NCI-H146 treated with DMSO at 0.1 percent for 48 hours (cell line): ENCODE measurements at regions not wholly inside any gene's neighbourhood (a gene's known extent, or its start where the extent isn't known, plus 50 kb on each side); places are given as distances from the start of the nearest gene placed in this dataset.
"Not testable (repeated sequence)": the region's sequence is repeated elsewhere in the genome, so short reads cannot be mapped to it uniquely, and the experiment has no call there.

Experiments
- DNase-seq: peaks from one replicate; lab custom pipeline; 2025; ENCODE audit not compliant: unreplicated experiment; lab: John Stamatoyannopoulos, UW

DNA sequence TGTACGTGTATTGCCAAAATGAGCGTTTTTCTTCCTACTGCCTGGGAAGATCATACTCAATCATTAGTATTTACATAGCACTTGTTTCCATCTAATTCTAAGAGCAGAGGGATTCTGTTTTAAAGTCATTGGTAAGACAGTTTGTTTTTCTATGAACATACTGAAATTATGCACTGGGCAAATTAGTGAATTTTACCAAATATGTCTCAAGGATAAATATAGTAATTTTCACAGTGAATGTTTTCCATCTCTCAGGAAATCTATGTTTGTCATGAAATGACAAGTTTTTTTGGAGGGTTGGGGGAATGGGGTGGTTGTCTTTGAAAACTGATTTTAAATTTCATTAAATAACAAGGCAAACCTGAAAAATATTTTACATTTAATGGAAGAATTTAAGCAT lies 441.3 kb upstream of the ARRDC3 start:
- no peak for DNase-seq

GRCh38 chr5:91820874-91821273 lies 437.8 kb upstream of the ARRDC3 start:
- DNase-seq: no peak

GRCh38 chr5:91816681-91817080 lies 433.6 kb upstream of the ARRDC3 start:
- DNase-seq: no peak

DNA sequence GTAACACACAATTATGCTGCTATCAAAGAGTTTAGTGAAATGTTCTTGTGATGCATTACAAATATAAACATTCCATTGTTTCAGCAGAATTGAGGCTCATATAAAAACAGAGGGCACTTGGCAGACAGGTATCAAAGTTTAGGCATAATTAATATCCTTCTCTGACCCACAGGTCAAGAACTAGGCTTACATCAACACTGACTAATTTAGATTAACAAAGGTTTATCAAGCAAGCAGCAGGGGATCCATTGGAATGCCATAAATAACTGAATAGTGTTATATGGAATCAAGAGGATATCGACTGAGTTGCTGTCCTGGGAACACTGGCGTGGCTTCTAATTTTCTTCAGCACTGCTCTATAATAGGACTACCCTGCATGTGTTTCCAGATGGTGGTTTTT lies 414.5 kb upstream of the ARRDC3 start:
- DNase-seq: no peak

GRCh38 chr5:91794856-91795548 lies 411.9 kb upstream of the ARRDC3 start:
- DNase-seq: no peak

- no peak for DNase-seq
These were observed 411.3 kb upstream of the ARRDC3 start for GRCh38 chr5:91794455-91794854.

- no peak for DNase-seq
These were observed 404.6 kb upstream of the ARRDC3 start for GRCh38 chr5:91787718-91788117.

GRCh38 chr5:91777671-91778070 lies 394.6 kb upstream of the ARRDC3 start:
- no peak for DNase-seq

DNA sequence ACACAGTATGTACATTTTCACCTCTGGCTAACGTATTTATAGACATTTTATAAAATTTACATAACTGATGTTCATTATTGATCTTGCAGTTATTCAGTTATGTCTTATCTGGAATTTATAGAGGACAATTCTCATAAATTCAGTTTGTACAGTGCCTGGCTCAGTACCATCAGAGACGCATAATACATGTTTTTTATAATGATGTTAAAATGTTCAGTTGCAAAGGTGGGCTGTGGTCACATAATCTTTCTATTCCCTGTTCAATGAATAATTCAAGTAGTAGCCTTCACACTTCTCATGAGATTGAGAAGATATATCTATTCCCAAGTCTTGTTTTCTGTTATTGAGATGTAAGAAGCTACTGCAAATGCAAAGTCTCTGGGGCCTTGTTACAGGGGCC lies 393.1 kb upstream of the ARRDC3 start:
- no peak for DNase-seq

- DNase-seq: no peak
These were observed 387.3 kb upstream of the ARRDC3 start for GRCh38 chr5:91770400-91770799.

- not testable (repeated sequence) for DNase-seq
These were observed 374.3 kb upstream of the ARRDC3 start for GRCh38 chr5:91757383-91757782.

- no peak for DNase-seq
These were observed 371.9 kb upstream of the ARRDC3 start for GRCh38 chr5:91754990-91755389.

- not testable (repeated sequence) for DNase-seq
These were observed 361.4 kb upstream of the ARRDC3 start for GRCh38 chr5:91744470-91744869.

- no peak for DNase-seq
These were observed 359.4 kb upstream of the ARRDC3 start for GRCh38 chr5:91742550-91742949.

DNA sequence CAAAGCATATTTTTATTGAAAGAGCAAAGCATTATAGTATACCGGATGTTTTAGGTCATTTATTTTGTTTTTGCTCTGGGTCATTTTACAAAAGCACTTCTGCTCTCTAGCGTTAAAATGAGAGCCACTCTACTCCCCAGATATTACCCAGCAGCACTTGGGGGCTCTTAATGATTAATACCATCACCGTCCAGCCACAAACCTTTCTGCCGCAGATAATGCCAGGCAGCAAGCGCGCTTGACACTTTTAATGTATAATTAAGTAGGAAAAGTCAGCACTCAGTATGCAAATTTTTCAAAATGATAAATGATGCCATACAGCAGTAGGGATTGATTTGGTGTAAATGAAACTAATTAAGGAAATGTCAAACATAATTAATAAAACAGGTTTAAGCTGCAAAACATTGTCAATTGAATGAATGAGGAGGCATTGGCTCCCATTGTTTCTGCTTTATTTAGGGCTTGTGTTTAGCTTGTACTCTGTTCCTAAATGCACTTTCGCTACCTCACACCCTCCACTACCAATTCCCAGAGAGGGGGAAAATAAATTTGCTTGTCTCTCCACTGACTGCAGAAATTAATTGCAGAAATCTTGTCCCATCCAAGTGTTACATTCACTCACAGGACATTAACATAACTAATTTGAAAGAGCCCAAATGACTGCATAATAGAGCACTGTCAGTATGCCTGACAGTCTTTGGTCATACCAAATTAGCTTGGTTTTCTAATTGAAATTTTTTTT lies 358.8 kb upstream of the ARRDC3 start:
- no peak for DNase-seq

- DNase-seq: no peak
These were observed 346.9 kb upstream of the ARRDC3 start for GRCh38 chr5:91730026-91730425.

GRCh38 chr5:91727463-91727862 lies 344.3 kb upstream of the ARRDC3 start:
- no peak for DNase-seq

GRCh38 chr5:91722736-91723467 lies 339.8 kb upstream of the ARRDC3 start:
- DNase-seq: no peak

- DNase-seq: no peak
These were observed 329.6 kb upstream of the ARRDC3 start for GRCh38 chr5:91712718-91713117.

GRCh38 chr5:91707521-91707841 lies 324.4 kb upstream of the ARRDC3 start:
- DNase-seq: no peak

GRCh38 chr5:91706785-91707520 lies 323.8 kb upstream of the ARRDC3 start:
- no peak for DNase-seq
